NOMO-1 treated with DMSO at 0.1 percent for 48 hours (cell line): ENCODE measurements at regions not wholly inside any gene's neighbourhood (a gene's known extent, or its start where the extent isn't known, plus 50 kb on each side); places are given as distances from the start of the nearest gene placed in this dataset.
"Not testable (repeated sequence)": the region's sequence is repeated elsewhere in the genome, so short reads cannot be mapped to it uniquely, and the experiment has no call there.

ENCODE experiments used
- DNase-seq: peaks from one replicate; lab custom pipeline; 2025; ENCODE audit not compliant: unreplicated experiment; lab: John Stamatoyannopoulos, UW

DNA sequence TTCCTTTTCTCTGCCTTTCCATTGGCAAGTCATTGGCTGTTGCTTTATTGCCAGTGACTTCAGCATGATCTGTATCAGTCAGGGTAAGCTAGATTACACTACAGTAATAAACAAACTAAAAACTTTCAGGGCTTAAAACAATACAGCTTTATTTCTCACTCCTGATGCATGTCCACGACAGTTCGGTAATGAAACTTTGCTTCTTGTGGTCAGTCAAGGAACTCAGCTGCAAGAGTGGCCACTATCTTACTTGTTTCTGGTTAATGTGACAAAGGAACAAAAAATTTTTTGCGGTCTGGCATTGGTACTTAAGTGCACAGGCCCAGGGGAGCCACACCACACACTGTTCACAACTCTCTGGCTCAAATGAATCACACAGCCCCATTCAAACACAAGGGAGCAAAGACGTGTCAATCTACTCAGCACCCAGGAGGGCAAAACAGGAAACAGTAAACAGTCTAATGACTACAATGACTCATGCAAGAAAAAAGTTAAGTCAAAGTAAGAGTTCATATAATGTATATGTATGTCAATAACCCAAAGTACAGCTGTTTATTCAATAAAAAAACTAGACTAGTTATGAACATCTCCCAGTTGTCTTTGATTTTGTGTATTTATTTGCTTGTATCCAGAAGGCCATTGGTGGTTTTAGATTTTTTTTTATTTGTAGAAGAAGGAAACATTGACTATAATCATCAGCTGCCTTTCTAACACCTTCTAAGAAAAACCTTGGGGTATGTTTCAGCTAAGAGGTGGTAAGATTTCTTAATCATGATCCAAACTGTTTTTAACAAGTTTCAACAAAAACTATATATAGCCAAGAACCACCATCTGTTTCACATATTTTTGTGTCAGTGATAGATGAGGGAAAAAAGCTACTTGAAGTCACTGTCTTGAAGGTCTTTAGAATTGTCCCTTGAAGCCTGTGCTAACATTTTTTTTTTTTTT is 134.4 kb upstream of the FAM3C start:
- DNase-seq: peak; percentile 64

DNA sequence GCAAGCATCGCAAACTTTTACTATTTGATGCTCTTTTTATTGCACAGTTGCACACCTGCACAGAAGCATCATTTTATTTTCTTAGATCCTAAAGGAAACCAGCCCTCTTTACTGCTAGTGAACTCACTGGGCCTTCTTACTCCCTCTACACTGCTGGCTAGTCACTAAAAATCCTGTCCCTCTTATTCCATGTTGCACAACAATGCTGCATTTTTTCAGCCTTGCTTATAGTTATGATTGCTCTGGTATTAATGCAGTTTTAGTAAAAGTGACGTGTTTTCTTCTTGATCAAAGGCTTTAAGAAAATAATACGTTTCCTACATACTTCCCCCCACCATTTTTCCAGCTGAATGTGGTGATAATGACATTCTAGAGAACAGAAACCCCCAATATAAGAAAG is 132.9 kb upstream of the FAM3C start:
- no peak for DNase-seq

DNA sequence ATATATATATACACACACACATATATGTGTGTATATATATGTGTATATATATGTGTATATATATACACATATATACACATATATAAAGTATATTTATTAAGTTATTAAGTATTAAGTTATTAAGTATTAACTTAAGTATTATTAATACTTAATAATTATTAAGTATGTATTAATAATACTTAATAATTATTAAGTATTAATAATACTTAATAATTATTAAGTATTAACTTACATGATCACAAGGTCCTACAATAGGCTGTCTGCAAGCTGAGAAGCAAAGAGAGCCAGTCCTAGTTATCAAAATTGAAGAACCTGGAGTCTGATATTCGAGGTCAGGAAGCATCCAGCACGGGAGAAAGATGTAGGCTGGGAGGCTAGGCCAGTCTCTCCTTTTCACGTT is 130.1 kb upstream of the FAM3C start:
- DNase-seq: not testable (repeated sequence)

DNA sequence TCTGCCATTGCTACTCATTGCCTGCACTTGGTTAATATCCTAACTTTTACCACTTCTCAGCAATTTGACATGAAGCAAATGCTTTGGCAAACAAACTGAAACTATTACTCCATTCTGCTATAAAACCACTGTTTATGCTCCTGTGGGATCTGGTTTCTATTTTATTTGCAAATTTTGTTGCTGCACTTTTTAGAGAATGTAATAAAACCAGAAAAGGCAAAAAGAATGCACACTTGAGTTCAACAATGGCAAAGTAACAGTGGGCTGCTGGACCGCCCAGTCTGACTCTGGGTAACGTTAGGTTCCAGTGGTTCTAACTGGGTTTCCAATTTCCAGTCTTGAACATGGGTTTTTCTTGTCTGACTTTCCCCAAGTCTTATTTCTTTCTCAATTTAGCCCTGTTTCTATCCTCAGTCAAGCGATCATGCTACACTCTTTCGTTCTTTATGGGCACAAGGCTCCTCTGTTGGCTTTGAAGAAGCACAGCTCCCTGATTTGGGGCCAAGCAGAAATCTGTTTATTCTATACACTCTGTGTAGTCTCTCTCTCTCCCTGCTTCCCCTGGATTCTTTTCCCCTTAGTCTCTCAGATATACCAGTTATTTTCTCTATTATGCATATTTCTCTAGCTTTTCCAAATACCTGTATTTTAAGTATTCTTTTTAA is 129.2 kb upstream of the FAM3C start:
- no peak for DNase-seq

DNA sequence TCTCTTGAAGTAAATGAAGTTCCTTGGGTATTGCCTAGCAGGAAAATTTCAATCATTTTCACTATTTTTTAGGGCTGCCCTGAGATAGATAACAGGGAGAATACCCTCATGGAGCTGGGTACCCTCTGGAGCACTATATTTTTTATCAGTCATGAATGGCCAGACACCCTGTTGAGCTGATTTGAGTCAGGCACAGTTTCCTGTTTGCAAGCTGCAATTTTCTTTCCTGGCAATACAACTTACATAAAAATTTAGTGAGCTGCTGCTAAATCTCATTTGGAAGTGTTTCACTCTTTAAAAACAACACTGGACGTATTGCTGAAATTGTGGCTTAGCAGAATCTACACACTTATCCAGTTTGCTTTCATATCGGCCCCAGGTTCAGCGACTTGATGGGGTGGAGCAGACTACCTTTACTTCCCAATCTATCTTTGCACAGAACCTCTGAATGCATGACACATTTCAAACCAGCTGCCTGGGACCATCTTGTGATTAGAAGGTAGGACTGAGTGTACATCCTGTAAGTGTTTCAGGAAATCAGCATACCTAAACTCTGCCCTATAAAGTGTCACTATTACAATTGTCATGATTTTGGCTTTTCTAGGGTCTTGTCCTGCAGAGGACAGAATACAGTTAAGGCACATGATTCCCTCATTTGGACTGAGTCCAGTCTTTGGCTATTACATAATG is 125.7 kb upstream of the FAM3C start:
- DNase-seq: no peak

DNA sequence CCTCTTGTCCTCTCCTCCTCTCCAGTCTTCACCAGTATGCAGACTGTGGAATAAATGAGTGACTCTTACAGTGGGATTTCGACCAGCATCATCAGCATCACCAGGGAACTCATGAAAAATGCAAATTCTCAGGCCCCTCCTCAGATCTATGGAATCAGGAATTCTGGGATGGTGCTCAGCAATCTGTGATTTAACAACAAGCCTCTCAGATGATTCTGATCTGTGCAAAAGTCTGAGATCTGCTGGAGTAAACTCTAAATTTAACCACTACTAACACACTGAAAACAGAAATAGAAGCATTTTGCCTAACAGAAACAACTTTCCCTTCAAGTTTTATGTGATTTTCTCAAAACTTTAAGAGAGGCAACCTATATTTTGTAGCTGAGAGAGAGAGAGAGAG is 124.8 kb upstream of the FAM3C start:
- no peak for DNase-seq

DNA sequence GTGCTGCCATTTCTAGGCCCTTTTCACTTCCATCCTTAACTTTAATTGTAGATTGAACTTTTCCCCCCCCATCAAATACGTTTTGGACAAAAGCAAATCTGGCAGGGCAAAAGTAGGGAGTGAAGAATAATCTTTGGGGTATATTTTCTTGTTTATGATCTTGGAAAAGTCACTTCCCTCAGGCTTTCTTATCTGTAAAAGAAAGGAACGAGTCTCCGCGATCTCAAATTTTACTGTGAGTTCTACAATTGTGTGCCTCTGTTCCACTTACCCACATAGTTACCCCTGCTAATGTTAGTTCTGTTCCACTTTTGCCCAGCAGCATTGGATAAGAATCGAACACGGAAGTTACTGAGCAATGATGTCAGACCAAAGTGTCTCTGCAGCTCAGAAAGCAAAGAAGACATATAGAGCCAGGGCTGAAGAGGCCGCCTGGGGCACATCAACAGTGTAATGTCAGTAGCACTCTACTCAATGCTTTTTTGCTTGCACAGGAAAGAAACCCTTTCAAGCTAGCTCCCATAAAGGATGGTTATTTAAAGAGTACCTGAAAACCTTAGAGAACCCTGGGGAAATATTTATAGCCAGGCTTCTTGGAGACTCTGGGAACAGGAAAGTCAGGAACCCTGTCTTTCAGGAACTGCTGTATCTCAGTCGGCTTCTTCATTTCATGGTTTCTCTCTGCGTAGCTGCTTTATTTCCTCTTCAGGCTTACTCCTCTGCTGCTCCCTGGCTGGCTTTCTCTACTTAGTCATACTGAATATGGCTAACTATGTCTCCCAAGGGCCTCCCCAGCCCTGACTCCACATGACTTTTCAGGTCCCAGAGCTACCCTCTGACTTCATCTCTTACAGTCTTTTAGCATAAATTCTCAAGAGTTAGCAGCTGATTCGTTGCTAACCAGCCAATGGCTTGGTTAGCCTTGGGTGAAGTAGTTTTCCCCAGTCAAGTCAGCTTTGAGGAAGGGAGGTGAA is 123.7 kb upstream of the FAM3C start:
- DNase-seq: peak; percentile 23

DNA sequence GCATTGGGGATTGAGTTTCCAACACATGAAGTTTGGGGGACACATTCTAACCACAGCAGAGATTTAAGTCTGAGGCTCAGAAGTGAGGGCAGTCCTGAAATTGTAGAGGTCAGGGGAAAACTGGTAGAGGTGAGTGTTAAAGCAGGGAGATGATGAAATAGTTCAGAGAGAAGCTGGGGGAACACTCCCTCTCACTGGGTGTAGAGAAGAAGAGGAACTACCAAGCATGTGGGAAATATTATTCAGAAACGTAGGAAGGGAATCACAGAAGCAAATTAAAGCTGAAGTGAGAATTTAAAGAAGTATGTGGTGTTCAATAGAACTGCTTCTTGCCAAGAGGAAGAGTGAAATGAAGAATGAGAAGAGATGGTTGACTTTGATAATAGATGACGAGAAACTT is 121.5 kb upstream of the FAM3C start:
- DNase-seq: peak; percentile 60

DNA sequence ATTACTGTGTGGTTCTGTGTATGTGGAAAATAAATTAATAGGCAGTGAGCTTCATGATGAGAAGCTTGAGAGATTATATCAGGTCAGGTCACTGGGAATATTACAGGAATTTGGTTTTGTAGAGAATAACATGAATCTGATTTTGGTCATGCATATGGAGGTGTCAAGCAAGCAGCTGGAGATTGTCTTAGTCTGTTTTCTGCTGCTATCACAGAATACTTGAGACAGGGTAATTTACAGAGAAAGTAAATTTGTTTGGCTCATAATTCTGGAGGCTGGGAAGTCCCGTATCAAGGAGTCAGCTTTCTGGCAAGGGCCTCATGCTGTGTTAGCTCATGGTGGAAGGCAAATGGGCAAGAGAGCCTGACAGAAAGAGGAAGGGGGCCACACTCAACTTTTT is 120.7 kb upstream of the FAM3C start:
- DNase-seq: no peak

DNA sequence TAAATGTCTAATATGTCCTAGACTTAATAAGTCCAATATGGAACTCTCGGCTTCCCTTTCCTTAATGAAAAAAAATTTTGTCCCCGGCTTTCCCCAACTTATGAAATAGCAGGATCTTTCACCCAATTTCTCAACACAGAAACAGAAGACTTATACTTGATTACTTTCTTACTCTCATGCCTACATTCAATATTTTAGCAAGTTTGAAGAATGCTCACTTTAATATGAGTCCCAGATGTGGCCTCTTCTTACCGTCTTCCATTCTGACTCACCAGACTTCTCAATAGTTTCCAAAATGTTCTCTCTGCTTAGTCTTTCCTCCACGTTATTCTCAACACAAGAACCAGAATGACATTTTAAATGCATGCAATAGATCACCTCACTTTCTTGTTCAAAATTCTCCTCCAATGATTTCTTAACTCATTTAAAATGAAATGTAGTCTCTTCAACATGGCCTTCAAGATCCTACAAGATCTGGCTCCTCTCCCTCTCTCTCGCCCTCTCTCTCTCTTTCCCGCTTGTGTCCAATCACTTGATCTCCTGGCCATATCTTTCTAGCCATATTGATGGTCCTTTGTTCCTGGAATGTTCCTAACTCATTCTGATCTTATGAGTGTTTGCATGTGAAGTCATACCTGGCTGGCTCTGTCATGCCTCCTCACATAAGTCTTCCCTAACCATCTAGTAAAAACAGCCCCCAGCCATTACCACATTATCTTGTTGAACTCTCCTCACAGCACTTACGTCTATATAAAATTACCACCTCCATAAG is 119.7 kb upstream of the FAM3C start:
- no peak for DNase-seq

DNA sequence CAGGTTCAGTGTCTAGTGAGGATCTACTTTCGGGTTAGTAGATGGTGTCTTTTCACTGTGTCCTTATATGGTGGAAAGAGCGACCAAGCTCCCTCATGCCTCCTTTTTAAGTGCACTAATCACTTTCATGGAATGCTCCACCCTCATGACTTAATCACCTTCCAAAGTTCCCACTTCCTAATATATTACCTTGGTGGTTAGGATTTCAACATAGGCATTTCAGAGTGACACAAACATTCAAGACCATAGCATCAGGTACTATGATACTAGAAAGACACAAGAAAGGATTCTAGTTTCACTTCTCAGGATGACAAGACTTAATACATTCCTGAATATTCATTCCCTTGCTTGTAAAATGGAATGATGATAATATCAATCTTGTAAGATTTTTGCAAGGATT is 119.1 kb upstream of the FAM3C start:
- no peak for DNase-seq

DNA sequence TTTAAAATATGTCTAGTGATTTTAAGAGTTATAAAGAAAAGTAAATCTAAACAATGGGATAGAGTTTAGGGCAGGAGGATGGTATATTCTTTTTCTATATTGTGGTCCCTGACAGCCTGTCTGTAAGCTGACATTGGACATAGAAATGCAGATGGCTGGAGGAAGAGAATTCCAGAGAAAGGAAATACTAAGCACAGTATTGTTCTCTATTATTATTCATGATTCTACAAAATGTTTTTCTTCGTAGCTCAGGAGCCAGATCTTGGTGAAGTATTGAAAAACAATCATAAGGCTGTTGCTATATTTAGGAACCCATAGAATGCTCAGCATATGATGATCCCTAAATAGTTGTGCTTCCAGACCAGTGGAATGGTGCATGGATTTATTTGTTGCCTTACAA is 117.0 kb upstream of the FAM3C start:
- DNase-seq: no peak

DNA sequence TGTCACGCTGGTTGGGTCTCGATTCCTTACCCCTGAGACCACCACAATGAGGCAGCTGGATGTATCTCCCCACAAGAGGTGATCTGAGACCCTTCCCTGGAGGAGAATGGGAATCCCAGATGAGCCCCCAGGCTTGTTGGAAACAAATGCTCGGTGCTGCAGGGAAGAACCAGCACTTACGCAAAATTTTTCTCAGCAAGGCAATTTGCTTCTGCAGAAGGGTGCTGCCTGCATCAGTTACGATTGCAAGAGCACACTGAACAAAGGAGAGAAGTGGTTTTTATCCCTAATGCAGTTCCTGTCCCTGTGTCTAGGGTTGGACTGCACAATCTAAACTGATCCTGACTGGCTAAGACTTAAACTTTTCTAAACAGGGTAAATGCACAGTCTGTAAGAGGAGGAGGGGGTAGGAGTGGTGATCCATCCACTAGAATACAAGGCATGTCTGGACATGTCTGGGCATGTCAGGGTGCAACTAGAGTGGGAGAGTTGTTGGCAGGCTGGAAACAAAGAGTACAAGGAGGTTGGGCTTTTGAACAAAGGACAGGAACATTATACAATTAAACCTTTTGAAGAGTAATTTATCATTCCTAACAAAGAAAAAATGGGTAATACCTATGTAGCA is 114.9 kb upstream of the FAM3C start:
- DNase-seq: no peak

DNA sequence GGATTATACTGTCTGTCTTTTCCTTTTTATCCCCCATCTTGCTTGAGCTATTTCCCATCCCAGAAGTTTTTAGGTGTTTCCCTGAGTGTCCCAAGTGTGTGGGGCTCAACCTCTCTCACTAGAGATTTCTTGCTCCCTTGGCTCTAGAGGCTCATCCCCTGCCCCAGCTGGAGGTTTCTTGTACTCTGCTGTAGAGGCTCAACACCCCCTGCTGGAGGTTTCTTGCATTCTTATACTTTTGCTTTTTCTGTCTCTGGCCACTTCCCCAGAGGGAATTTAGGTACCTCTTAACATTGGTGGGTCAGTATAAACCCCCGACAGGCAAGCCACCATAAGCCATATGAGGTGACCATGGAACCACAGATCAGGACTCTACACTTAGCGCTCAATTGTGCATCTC is 114.2 kb upstream of the FAM3C start:
- no peak for DNase-seq

DNA sequence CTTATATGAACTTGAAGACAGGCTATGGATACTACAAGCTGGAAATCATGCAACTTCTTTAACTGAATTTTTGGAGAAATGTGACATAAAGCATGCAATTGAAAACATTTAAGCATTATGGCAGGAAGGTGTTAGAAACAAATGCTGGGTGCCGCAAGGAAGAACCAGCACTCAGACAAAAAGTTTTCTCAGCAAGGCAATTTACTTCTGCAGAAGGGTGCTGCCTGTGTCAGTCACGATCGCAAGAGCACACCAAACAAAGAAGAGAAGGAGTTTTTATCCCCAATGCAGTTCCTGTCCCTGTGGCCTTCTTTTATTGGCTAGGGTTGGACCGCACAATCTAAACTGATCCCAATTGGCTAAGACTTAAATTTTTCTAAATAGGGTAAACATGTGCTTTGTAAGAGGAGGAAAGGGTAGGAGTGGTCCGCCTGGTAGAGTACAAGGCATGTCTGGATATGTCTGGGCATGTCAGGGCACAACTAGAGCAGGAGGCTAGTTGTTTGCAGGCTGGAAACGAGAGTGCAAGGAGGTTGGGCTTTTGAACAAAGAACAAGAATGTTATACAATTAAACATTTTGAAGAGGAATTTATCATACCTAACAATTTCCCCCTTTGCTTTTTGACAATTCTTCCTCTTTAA is 109.6 kb upstream of the FAM3C start:
- no peak for DNase-seq

DNA sequence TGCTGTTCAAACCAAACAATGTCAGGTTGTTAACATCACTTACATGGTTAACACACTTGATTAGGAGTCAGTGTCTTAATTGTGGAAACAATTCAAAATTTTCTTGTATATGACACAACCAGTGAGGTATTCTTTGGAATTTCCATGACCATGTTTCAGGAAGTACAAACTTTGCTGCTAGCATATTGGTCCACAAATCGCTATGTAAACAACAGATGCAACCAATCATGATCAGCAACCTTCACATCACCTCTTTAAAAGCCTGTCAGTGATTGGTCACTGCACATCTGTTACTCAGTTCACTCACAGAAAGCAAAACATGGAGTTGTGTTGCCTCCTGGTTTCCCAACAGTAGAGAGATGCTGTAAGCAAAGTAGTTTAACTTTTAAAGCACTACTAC is 108.9 kb upstream of the FAM3C start:
- no peak for DNase-seq

DNA sequence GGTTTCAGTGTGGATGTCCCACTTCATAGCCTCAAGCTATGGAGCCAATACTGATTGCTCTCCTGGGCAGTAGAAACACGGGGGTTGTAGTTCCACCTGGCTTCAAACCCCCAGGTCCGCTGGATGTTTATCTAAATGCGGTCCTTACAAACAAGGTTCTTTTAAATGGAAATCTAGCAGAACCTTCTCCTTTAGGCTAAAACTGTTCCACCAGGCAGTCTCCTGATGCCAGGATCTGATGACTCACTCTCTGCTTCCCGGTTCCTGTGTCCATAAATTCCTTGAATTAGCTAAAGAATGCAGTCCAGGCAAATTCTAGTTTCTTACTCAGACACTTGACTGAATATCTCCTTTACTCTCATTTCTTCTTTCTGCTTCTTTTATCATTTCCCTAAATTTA is 108.4 kb upstream of the FAM3C start:
- no peak for DNase-seq

DNA sequence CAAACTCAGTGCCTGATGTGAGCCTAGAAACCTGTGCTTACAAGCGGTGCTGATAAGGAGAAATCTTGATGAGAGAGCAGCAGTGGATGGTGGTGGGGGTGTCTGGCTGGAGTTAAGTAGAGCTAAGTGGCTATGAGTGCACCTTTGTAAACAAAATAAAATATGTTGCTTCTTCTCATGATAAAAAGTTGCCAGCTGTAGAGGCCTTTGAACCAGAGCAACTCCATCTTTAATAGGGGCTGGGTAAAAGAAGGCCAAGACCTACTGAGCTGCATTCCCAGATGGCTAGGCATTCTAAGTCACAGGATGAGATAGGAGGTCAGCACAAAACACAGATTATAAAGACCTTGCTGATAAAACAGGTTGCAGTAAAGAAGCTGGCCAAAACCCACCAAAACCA is 107.6 kb upstream of the FAM3C start:
- no peak for DNase-seq

DNA sequence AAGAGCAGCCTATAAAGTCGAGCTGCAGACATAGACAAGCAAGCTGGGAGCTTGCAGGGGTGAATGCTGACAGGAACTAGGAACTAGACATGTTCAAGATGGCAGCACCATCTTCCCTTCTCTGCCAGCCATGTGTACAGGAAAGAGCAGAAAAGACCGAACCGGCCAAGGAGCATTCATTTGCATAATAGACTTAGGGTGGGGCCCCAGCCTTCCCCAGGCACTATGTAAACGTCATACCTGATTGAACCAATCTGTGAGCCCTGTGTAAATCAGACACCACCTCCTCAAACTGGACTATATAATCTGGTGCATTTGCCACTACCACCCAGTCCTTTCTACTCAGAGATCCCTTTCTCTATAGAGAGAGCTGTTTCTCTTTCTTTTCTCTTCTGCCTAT is 106.9 kb upstream of the FAM3C start:
- no peak for DNase-seq
